Kasumi-1 (cell line): ENCODE measurements at regions not wholly inside any gene's neighbourhood (a gene's known extent, or its start where the extent isn't known, plus 50 kb on each side); places are given as distances from the start of the nearest gene placed in this dataset.

Source experiments
- DNase-seq, 2 experiments: peaks; one replicate each; lab custom pipeline; 2025; lab: John Stamatoyannopoulos, UW

GRCh38 chr3:43950775-43951174 is 260.0 kb downstream of the ABHD5 start:
- no peak for DNase-seq

- DNase-seq: no peak
These were observed 261.1 kb downstream of the ABHD5 start for GRCh38 chr3:43951813-43952212.

DNA sequence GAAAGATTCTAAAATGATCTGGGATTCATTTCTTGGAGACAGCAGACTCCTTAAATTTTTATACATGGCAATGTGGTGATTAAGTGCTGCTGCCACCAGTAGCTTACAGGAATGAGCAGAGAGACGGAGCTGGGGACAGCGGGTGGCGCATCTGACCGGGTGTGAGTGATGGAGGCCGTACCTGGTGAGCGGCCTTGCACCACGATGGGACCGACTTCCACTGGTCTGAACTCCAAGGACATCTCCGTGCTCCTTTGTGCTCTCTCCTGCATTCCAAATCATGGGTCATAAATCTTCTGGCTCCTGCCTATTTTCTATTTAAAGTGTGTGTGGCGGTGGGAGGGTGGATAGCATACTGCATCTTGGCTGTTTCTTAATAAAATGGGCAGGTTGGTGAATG is 262.6 kb downstream of the ABHD5 start:
- no peak for DNase-seq

- DNase-seq: no peak
These were observed 263.3 kb downstream of the ABHD5 start for GRCh38 chr3:43953814-43954692.

DNA sequence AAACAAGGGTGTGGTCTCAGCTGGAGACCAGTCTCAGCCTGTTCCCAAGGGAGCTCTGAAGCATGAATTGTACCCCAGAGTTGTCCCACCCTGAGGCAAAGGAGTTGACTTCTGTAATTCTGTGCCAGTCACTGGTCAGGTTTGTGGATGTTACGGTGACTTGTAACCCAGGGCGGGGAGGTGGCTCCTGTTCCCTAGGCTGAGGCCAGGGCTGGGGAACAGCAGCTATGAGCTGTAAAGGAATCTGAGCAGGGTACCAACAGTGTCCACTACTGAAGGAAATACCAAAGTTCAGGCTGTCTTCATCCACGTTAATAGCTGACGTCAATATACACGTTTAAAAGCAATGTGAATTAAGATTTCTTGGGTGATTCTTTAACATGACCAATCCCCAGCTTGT is 266.2 kb downstream of the ABHD5 start:
- DNase-seq: no peak

DNA sequence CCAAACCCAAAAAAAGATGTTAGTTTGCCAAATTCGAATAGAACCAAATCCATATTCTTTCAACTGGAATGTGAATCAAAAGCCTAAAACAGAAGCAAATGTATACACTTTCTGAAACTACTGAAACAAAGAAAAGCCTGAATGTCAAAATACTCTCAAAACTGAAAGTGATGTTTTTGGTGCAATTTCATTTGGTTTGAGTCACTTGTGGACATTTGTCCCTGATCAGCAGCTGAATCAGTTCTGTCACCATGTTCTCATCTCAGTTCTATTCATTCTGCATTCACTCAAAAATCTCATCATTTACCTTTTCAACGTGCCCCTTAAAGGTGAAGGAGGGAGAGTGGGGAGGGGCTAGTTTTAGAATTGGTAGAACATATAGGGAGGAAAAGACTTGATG is 266.8 kb downstream of the ABHD5 start:
- no peak for DNase-seq

- no peak for DNase-seq
These were observed 267.4 kb downstream of the ABHD5 start for GRCh38 chr3:43958005-43958770.

GRCh38 chr3:43958973-43959372 is 268.2 kb downstream of the ABHD5 start:
- DNase-seq: no peak

DNA sequence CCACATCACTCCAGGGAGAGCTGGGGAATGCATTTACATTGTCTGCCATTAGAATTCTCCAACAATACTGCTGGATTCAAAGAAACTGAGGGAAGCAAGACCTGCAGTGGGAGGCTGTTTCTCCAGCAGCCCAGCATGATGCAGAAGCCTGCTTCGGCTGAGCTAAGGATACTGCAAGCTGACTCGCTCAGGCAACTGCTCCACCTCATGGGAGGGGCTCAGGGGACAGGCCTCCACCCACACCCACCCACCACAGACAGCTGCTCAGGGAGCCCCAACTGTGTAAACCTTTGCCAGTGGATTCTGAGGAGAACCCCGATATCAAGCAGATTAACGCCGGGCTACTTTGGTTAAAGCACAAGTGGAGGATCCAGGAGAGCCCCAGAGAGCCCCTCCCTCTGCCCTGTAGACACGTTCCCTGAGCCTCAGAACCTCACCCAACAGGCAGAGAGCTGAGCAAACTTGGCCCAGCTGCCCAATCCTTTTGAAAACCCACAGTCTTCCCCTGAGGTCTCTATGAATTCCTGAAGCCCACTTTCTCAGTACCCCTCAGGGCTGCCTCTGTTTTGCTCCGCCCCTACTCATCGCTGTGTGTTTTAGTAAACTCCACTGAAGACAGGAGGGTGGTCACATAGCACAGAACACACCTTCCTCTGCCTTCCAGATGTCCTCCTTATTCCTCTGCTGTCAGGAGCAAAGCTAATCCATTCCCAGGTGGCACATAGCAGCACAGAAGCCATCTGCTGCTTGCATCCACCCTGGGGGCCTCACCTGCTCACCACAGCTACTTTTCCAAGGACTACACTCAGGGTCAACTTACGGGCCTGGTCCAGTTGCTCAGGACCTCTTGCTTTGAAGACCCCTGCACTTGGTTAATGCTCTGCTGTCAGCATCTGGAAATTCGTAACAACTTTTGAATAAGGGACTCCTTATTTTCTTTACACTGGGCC is 269.0 kb downstream of the ABHD5 start:
- no peak for DNase-seq

DNA sequence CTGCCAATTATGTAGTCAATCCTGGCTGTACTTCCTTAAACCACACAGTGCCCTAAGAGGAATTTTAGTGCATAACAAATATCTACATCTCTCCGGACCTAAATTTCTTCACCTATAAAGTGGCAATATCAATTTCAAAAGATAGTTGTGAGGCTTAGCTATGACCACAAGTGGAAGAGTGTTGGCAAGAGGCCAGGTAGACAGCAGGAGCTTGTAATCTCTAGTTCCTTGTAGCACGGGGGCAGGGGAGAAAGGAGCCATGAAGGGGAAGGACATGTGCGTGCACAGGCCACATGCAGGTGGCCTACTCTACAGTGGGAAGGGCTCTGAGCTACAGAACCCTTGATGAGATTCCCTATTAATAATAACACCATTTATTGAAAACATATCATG is 269.7 kb downstream of the ABHD5 start:
- DNase-seq: no peak

DNA sequence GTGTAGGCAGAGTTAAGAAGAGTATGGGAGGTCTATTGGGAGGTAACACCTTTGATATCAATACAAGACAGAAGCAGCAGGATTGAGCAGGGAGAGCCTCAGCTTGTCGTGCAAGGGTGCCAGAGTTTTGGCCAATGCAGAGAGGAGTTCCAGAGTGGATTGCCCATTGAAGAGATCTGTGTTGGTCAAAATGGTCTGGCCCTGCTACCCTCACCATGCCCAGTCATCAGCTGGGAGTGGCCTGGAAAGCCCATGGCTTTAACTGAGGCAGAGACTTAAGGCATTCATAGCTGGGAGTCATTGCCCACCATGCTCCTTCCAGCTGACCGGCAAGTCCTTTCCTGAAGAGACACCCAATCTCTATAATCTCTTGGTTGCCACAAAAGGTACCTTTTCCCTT is 271.3 kb downstream of the ABHD5 start:
- no peak for DNase-seq

GRCh38 chr3:43963208-43963607 is 272.5 kb downstream of the ABHD5 start:
- DNase-seq: no peak

GRCh38 chr3:43964640-43965039 is 273.9 kb downstream of the ABHD5 start:
- no peak for DNase-seq

DNA sequence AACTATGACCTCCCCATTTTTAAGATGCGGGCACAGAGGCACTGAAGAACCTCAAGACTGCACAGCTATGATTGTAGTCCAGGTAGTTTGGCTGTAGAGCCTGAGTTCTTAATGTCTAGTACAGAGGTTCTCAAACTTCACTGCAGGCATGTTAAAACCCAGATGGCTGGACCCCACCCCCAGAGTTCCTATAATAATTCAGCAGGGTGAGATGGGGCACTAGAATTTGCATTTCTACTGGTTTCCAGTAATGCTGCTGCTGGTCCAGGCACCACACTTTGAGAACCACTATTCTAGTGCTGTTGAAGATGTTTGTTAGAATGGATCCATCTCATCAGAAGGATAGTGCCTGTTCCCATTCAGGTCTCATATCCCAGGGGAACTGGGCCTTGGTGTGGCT is 274.9 kb downstream of the ABHD5 start:
- DNase-seq: no peak

- DNase-seq: no peak
These were observed 275.4 kb downstream of the ABHD5 start for GRCh38 chr3:43966126-43966525.

- DNase-seq: no peak
These were observed 275.2 kb upstream of the TOPAZ1 start for GRCh38 chr3:43966530-43966929.

DNA sequence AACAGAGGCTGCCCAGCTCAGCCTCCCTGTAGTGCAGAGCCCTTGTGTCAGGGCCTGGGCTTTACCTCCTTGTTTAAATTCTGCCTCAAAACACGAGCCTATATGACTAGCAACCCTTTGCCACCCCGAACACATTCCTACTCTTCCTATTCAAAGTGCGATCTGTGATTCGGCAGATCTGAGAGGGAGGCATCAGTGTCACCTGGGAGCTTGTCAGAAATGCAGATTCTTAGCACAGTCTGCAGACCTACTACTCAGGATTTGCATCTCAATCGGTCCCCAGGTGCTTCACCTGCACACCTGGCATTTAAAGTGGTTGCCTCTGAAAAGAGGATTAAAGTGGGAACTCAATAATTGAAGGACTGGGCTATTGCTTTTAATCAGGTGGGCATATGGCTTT is 273.2 kb upstream of the TOPAZ1 start:
- no peak for DNase-seq

DNA sequence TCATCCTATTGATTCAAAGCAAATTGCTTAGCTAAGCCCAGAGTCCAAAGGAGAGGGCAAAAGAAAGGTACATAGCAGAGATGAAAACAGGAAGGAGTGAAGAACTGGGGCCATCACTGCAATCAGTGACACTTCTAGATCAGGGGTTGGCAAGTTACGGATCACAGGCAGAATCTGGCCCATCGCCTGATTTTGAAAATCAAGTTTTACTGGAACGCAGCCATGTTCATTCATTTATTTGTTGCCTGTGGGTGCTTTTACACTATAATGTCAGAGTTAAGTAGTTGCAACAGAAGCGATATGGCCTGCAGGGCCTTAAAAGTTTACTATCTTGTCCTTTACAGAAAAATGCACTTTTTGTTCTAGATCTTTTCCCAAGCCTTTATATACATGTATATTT is 271.7 kb upstream of the TOPAZ1 start:
- DNase-seq: no peak

DNA sequence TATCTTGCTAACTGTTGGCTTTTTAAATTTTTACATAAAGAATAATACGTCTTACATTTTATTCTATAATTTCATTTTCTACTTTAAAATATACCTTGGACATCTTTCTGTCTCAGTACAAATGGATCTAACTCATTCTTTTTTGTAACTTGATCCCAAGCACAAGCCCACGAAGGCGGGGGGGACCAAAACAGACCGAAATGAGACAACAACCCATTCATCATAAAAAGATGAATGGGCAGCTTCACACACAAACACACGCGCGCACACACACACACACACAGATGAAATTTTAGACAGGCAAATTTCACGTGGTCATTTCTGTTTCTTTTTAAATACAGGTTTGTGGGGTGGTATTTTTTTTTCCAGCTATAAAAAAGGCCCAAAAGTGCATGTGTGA is 271.3 kb upstream of the TOPAZ1 start:
- DNase-seq: no peak

- DNase-seq: no peak
These were observed 270.8 kb upstream of the TOPAZ1 start for GRCh38 chr3:43970920-43971319.

- DNase-seq: no peak
These were observed 270.2 kb upstream of the TOPAZ1 start for GRCh38 chr3:43971486-43971885.

GRCh38 chr3:43978708-43979107 is 263.0 kb upstream of the TOPAZ1 start:
- DNase-seq: no peak
